ENCODE measurements at regions not wholly inside any gene's neighbourhood (a gene's known extent, or its start where the extent isn't known, plus 50 kb on each side); places are given as distances from the start of the nearest gene placed in this dataset.
A peak's percentile ranks its signal among the peaks of the same experiment; 100 is the strongest.

DNA sequence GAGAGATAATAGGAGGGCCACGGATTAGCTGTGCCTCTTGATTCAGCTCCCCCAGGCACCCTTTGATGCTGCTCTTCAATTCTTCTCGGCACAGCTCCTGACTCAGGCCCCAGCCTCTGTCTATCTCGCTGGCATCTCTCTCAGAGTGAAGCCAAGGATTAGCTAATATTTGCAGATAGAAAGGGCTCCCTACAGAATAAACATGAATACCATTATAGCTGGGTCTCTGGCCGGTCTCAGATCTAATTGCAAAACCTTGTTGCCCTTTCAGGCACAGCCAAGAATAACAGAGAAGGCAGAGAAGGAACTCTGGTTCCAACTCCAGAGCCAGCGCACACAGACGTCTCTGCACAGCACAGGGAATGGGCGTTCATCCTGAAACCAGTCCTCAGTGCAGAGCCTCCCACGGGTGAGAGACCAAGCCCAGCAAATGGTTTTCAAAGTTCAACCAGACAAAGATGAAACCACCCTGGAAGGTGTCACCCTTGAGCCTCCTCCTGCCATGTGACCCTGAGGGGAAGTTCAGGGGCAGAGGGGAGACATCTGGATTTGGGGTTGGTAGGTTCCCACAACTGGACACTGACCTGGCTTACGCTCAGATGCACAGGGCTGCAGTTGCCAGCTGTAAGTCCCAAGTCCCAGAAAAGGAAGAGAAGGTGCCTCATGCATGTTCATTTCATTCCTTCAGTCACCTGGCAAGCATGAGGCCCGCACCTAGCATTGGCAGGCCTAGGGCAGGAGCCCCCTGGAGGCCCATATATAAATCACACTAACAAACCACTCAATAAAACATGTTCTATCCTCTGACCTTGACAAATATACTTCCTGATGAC is 394.0 kb downstream of the NPHP4 start:
- intact Hi-C loops (cut with DNase I) = no loop called here
- DNase-seq (ENCODE audit: low spot score) (no peak), ATAC-seq (peak; percentile 89)

DNA sequence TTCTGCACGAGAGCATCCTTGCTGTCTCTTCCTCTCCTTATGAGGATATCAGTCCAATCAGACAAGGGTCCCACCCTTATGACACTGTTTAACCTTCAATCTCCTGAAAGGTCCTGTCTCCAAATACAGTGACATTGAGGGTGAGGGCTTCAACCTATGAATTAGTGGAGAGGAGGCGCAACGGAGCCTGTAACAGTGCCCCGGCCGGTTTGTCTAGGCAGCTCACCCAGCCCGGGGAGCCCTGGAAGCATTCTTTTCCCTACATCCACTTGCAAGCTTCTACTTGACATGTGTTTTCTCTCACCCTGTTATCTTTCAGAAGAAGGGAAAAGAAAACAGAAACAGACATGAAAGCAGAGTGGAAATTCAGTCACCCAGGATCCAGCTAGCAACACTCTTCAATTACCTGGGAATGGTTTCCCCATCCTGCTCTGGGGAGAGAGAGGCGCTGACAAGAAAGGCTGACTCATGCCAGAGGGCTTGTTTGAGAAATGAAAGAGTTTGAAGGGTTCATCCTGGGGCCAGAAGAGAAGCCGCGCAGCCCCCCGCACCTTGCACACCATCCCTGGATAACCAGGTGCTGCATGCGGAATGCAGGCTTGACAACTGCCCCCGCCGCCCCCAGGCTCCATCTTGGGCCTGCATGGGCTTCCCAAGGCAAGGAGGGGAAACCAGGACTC is 394.9 kb downstream of the NPHP4 start:
- ATAC-seq (peak; percentile 30), DNase-seq (ENCODE audit: low spot score) (no peak)
- intact Hi-C loops (cut with DNase I) = no loop called here

DNA sequence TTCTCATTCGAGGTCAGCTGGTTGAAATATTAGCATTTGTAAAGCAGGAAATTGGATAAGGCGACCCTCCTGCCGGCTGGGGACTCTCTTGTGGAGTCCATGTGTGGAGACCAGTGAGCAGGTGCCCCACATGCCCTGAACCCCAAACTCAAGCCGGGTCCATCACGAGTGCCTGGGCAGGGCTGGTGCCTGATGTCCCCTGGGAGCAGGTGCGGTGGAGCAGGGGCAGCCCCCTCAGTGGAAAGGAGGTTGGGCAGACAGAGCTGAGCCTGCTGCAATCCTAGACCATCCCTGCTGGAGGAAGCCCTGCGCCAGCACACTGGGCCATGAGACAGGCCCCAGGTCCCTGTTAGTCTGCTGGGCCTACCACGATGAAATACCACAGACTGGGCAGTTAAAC is 395.6 kb downstream of the NPHP4 start:
- no peak for DNase-seq (ENCODE audit: low spot score)
- ATAC-seq = no peak

DNA sequence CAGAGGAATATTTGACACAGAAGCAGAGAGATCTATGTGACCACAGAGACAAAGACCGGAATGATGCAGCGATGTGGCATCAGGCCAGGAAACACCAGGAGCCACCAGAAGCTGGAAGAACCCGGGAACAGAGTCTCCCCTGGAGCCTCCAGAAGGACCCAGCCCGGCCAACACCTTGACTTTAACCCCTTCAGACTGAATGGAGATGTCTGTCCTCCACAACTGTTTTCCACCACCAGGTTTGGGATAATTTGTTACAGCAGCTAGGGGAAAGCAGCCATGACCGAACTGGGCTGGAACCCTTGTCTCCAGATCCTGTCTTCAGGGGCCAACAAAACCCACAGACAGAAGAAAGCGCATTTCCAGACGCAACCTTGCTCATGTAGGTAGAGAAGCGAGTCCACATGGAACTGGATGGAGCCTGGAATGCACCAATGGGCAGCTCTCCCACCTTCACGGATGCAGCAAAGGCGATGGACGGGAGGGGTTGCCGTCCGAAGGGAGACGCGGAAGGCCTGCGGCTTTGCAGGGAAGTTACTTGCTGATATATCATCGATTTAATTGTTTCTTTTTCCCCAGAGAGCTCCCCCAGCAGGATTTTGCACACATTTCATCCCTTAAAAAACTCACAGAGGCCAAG is 396.6 kb downstream of the NPHP4 start:
- intact Hi-C loops (cut with DNase I) = no loop called here
- no peak for DNase-seq (ENCODE audit: low spot score)
- no peak for ATAC-seq

More for the DNA sequence above, 395.6 kb downstream of the NPHP4 start:
- intact Hi-C loops (cut with DNase I) = no loop called here

- ATAC-seq (no peak), DNase-seq (ENCODE audit: low spot score) (no peak)
- intact Hi-C loops (cut with DNase I) = no loop called here
Measured at GRCh38 chr1:5594056-5594956, 397.9 kb downstream of the NPHP4 start.

DNA sequence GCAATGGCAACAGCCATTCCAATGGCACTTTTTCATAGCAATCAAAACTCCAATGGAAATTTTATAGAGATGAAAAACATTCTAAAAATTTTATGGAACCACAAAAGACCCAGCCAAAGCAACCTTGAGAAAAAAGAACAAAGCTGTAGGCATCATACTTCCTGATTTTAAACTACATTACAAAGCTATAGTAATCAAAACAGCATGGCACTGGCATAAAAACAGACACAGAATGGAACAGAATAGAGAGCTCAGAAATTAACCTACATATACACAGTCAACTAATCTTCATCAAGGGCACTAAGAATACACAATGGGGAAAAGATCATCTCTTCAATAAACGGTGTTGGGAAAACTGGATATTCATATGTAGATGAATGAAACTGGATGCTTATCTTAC is 401.5 kb downstream of the NPHP4 start:
- ATAC-seq (no peak), DNase-seq (ENCODE audit: low spot score) (no peak)
- intact Hi-C loops (cut with DNase I) = no loop called here

DNA sequence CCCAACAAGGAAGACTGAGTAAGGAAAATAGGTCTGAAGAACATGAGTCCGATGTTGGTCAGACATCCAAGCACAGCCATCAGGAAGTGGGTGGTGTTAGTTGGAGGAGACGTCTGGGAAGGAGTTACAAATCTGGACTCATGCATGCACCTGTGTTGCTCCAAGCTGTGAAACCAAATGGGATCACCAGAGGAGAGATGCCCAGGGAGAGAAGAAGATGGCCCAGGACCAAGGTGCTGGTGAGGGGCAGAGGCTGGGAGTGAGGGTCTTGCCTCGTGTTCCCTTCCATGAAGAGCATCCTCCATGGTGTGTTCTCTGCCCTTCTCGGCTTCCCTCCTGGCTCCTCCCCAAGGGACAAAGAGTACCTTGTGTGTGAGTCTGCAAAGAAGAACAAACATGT is 405.6 kb downstream of the NPHP4 start:
- DNase-seq (ENCODE audit: low spot score) (no peak), ATAC-seq (no peak)
- intact Hi-C loops (cut with DNase I) = no loop called here

GRCh38 chr1:5585256-5585655 is 407.0 kb downstream of the NPHP4 start:
- intact Hi-C loops (cut with DNase I) = no loop called here
- ATAC-seq (no peak), DNase-seq (ENCODE audit: low spot score) (no peak)

DNA sequence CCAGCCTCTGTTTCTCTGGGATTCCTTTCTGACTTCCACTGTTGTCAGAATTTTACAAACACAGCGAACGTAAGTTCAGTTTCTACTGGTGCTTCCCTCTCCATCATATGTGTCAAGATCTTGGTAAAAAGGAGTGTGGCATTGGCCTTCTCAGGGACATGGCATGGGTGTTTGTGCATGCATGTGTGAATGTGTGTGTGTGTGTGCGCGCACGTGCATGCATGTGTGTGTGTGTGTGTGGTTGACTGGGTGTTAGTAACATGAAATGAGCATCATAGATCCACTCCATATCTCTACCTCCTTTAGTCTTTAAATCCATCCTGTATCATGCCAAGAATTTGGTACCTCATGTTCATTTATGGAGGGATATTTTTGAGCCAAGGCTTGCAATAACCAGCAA is 411.3 kb downstream of the NPHP4 start:
- DNase-seq (ENCODE audit: low spot score) = no peak
- no peak for ATAC-seq
- intact Hi-C loops (cut with DNase I) = no loop called here

DNA sequence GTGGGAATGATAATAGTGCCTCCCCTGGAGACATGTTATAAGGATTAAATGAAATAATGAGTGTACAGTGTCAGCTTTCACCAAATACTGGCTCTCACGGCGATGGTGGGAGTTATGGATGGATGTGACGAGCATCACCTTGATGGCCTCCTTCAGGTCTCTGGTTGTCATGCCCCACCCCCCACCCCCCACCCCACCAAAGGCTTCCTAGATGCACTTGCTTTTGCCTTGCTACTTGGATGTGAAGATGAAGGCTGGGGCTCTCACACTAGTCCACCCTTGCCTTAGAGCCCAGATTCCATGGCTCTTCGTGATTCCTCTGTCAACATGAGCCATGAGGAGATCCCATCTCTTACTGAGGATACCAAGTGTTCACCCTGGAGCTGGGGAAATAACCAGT is 412.3 kb downstream of the NPHP4 start:
- DNase-seq (ENCODE audit: low spot score) = no peak
- intact Hi-C loops (cut with DNase I) = no loop called here
- no peak for ATAC-seq

GRCh38 chr1:5578690-5579089 is 413.5 kb downstream of the NPHP4 start:
- ATAC-seq (no peak), DNase-seq (ENCODE audit: low spot score) (no peak)
- intact Hi-C loops (cut with DNase I) = no loop called here

DNA sequence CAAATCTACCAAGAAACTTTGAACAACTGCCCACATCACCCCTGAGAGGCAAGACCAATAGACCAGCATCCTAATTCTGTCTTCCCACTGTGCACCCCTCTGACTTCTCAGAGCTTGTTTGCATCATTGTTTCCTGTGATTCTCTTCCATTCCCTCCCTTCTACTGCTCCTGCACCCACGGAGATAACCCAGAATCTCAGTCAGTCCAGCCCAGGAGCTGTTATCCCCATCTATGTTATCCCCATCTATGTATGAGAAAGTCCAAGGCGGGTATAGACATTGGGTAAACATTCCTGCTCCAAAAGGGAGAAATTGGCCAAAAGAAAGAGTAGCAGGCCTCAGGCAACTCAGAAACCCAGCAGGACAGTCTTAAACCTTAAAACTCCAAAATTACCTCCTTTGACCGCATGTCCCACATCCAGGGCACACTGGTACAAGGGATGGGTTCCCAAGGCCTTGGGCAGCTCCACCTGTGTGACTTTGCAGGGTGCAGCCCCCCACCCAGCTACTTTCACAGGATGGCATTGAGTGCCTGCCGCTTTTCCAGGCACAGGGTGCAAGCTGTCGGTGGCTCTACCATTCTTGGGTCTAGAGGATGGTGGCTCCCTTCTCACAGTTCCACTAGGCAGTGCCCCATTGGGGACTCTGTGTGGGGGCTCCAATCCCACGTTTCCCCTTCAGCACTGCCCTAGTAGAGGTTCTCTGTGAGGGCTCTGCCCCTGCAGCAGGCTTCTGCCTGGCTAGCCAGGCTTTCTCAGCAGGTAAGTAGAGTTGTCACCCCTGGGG is 414.8 kb downstream of the NPHP4 start:
- ATAC-seq (no peak), DNase-seq (ENCODE audit: low spot score) (no peak)
- intact Hi-C loops (cut with DNase I) = no loop called here

- no peak for DNase-seq (ENCODE audit: low spot score)
- ATAC-seq = no peak
- intact Hi-C loops (cut with DNase I) = no loop called here
Measured at GRCh38 chr1:5576673-5577065, 415.6 kb downstream of the NPHP4 start.

DNA sequence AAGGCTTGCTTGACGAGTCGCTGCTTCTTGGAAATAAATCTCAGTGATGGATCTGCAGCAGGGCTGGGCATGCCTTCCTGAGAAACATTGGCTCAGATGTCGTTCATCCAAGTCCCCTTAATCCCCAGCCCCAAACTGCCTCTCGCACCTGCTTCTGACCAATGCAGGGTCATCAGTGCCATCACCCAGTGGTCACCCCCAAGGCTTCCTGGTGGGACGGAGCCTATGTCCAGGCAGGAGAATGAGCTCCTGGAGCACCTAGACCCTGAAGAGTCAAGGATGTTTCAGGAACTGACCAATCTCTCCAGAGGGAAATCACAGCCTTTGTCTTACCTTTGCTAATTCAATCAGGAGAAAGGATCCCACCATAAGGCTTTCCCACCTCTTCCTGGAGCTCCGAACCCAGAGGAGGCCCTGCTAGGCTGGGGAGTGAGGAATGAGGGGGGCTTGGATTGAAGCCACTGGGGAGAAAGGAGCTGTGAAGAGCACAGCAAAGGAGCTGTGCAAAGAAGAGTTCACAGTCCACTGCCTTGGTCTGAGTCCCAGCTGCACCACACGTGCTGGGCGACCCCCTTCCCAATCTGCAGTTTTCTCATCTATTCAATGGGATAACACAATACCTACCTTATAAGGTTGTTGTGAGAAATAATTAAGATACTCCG is 416.1 kb downstream of the NPHP4 start:
- ATAC-seq (no peak), DNase-seq (ENCODE audit: low spot score) (no peak)
- intact Hi-C loops (cut with DNase I) = no loop called here

DNA sequence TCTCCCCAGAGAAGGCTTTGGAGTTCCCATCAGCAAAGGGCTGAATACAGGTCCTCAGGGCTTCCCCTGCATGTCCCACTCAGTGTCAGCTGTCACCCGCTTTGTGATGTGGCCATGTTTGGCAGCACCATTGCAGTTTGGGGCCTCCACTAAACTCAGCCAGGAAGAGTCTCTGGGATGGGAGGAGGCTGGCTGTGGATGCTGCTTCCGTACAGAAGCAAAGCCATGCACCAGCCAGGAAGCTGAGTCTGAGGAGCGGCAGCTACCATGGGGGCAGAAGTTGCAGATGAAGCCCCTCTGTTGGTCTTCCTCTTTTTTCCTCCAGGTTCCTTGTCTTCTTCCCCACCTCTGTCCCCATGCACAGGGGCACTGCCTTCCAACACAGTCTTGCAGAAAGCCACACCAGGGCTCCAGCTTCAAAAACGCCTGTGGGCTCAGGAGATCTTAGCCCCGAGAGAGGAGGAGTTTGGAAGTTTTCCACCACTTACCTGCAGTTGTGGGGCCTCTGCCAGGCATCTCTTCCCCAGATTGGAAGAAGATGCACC is 416.8 kb downstream of the NPHP4 start:
- no peak for DNase-seq (ENCODE audit: low spot score)
- intact Hi-C loops (cut with DNase I) = no loop called here
- ATAC-seq = no peak

- ATAC-seq (no peak), DNase-seq (ENCODE audit: low spot score) (no peak)
Measured at GRCh38 chr1:5574641-5575040, 417.6 kb downstream of the NPHP4 start.

GRCh38 chr1:5572794-5573193 is 419.4 kb downstream of the NPHP4 start:
- intact Hi-C loops (cut with DNase I) = no loop called here
- DNase-seq (ENCODE audit: low spot score) = no peak

More at GRCh38 chr1:5574641-5575040, 417.6 kb downstream of the NPHP4 start:
- intact Hi-C loops (cut with DNase I) = no loop called here

More at GRCh38 chr1:5572794-5573193, 419.4 kb downstream of the NPHP4 start:
- no peak for ATAC-seq

All from sciatic nerve (tissue), 2 donors.